Right lobe of liver (tissue), 6 donors: ENCODE measurements at regions not wholly inside any gene's neighbourhood (a gene's known extent, or its start where the extent isn't known, plus 50 kb on each side); places are given as distances from the start of the nearest gene placed in this dataset.

Experiments
- ATAC-seq, 4 donors: fragments of 200-7000 bp; cut with Tn5 transposase; one replicate each; pipeline ENCODE4 v1.9.1; 2020; ENCODE audit warnings: mild to moderate bottlenecking in 4 of 4, moderate library complexity in 4 of 4
- DNase-seq, 3 donors: peaks; one replicate each; pipeline ENCODE4 v3.0.0-alpha.2; 2020
- H3K27ac ChIP-seq, 3 donors: fragments of 200-600 bp; one replicate each; pipeline ENCODE4 v1.8.0; 2022
- H3K27me3 ChIP-seq, 2 donors: fragments of 200-600 bp; one replicate each; pipeline ENCODE4 v1.8.0; 2022
- H3K36me3 ChIP-seq, 4 donors: fragments of 200-600 bp; sonication (generic) in 1 of 4; one replicate each; pipeline versions ENCODE4 v1.5.1 to v1.8.0; 2017 to 2022; ENCODE audit warnings: control low read depth in 1 of 4
- H3K4me1 ChIP-seq, 4 donors: fragments of 200-600 bp; sonication (generic) in 1 of 4; one replicate each; pipeline versions ENCODE4 v1.5.1 to v1.8.0; 2017 to 2022; ENCODE audit warnings: control low read depth in 1 of 4
- H3K4me3 ChIP-seq, 3 donors: fragments of 200-600 bp; one replicate each; pipeline ENCODE4 v1.8.0; 2022
- H3K9me3 ChIP-seq, 4 donors: fragments of 200-600 bp; sonication (generic) in 1 of 4; one replicate each; pipeline versions ENCODE4 v1.5.1 to v1.8.0; 2017 to 2022; ENCODE audit warnings: control low read depth in 1 of 4
- POLR2A ChIP-seq: fragments of 450-650 bp; IDR thresholded peaks from one replicate; pipeline ENCODE4 v1.6.1; 2017; ENCODE audit warnings: antibody characterized with exemption, mild to moderate bottlenecking
- WGBS: methylation state at CpG from one replicate; pipeline ENCODE4 v1.1.6; 2018; ENCODE audit warnings: low coverage, low lambda C conversion rate; ENCODE audit not compliant: insufficient coverage; ENCODE audit errors: missing lambda C conversion rate; 5-methylcytosine and 5-hydroxymethylcytosine counted together
- intact Hi-C, 2 donors: fragments of 100-400 bp; cut with DNase I; formaldehyde crosslinking; loops; one replicate each; pipeline versions ENCODE4 v1.11.2 to v1.14.1; 2022
- TF ChIP-seq, protein P1 (sequence below), 4 donors: fragments of 200-600 bp in 3 of 4; fragments of 450-650 bp in 1 of 4; IDR thresholded peaks; one replicate each; pipeline versions ENCODE4 v1.5.1 to v1.8.0; 2016 to 2022; ENCODE audit warnings: antibody characterized with exemption in 4 of 4, mild to moderate bottlenecking in 2 of 4
- donor health status: DM: no; HTN: yes; CAD: no.
- donor health status: DM: no; HTN: no; CAD: no.
- donor health status: DM: no; HTN: no; CAD: no.
- donor health status: DM: no; HTN: yes; CAD: no.
- donor health status: DM: no; HTN: yes; CAD: no.

- no peaks in the 10 kb centered on the region for H3K36me3 ChIP-seq
- no peak for ATAC-seq
- H3K4me3 ChIP-seq = no peak overlapping the region
- H3K4me1 ChIP-seq = no peaks in the 10 kb centered on the region
- intact Hi-C loops = no loop called here
- peaks cover 0 to 5% (median 0%) of the 10 kb centered on the region in 4 donors for H3K9me3 ChIP-seq
- no peak overlapping the region for H3K27ac ChIP-seq
- no peak for TF ChIP-seq POLR2A
- TF ChIP-seq, protein P1, sequence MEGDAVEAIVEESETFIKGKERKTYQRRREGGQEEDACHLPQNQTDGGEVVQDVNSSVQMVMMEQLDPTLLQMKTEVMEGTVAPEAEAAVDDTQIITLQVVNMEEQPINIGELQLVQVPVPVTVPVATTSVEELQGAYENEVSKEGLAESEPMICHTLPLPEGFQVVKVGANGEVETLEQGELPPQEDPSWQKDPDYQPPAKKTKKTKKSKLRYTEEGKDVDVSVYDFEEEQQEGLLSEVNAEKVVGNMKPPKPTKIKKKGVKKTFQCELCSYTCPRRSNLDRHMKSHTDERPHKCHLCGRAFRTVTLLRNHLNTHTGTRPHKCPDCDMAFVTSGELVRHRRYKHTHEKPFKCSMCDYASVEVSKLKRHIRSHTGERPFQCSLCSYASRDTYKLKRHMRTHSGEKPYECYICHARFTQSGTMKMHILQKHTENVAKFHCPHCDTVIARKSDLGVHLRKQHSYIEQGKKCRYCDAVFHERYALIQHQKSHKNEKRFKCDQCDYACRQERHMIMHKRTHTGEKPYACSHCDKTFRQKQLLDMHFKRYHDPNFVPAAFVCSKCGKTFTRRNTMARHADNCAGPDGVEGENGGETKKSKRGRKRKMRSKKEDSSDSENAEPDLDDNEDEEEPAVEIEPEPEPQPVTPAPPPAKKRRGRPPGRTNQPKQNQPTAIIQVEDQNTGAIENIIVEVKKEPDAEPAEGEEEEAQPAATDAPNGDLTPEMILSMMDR (IDR thresholded peaks at IDR 0.05) = no peak
- no peak for DNase-seq
- H3K27me3 ChIP-seq = peaks cover 0 to 3% of the 10 kb centered on the region in 2 donors
Observed at GRCh38 chrX:99572711-99573110, 837.4 kb downstream of the PCDH19 start.

DNA sequence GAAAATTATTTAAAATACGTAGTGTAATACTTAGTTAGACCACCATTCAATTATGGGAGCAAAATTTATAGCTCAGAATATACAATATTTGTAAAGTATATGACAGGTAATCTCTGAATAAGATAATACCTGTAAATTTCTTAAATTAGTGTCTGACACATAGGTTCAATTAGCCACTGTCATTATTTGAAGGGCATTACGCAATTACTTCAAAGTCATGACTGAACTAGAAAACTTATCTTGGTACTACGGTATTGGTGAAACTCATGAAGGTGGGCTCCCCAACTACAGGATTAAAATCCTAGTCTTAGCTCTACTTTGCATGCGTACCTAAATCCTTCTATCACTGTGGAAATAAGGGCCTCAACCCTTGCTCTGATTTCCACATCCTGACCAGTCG lies 860.7 kb downstream of the PCDH19 start:
- WGBS = 57% methylated on average over 5 of the region's 5 CpGs
- DNase-seq (no peak), ATAC-seq (no peak)
- Histone ChIP-seq H3K4me1 (no peaks in the 10 kb centered on the region), H3K4me3 (no peak overlapping the region), H3K27ac (no peak overlapping the region), H3K27me3 (no peaks in the 10 kb centered on the region), H3K36me3 (no peaks in the 10 kb centered on the region), H3K9me3 (no peaks in the 10 kb centered on the region)
- intact Hi-C loops = no loop called here
- TF ChIP-seq, protein P1 (IDR thresholded peaks at IDR 0.05) = no peak
- TF ChIP-seq POLR2A = no peak

DNA sequence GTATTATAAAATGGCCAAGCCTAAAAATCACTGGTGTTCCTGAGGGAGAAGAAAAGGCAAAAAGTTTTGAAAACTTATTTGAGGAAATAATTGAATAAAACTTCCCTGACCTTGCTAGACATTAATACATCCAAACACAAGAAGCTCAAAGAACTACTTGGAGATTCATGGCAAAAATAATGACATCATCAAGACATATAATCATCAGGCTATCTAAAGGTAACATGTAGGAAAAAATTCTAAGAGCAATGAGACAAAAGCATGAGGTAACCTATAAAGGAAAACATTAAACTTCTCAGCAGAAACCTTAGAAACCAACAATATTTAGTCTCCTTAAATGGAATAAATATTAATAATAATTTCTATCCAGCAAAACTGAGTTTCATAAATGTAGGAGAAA lies 887.6 kb downstream of the PCDH19 start:
- intact Hi-C loops = no loop called here
- no peaks in the 10 kb centered on the region for H3K9me3 ChIP-seq
- H3K4me1 ChIP-seq = no peaks in the 10 kb centered on the region
- H3K27me3 ChIP-seq = no peaks in the 10 kb centered on the region
- ATAC-seq (no peak), DNase-seq (no peak)
- H3K4me3 ChIP-seq = no peak overlapping the region
- no peak overlapping the region for H3K27ac ChIP-seq
- TF ChIP-seq, protein P1 (IDR thresholded peaks at IDR 0.05) = no peak
- no peak for TF ChIP-seq POLR2A
- no peaks in the 10 kb centered on the region for H3K36me3 ChIP-seq

GRCh38 chrX:99507768-99508167 lies 902.3 kb downstream of the PCDH19 start:
- TF ChIP-seq, protein P1 (IDR thresholded peaks at IDR 0.05) = no peak
- TF ChIP-seq POLR2A = no peak
- Histone ChIP-seq H3K36me3 (no peaks in the 10 kb centered on the region), H3K27ac (no peak overlapping the region), H3K4me3 (no peak overlapping the region), H3K4me1 (no peaks in the 10 kb centered on the region), H3K27me3 (no peaks in the 10 kb centered on the region), H3K9me3 (no peaks in the 10 kb centered on the region)
- ATAC-seq (no peak), DNase-seq (no peak)
- intact Hi-C loops = no loop called here

DNA sequence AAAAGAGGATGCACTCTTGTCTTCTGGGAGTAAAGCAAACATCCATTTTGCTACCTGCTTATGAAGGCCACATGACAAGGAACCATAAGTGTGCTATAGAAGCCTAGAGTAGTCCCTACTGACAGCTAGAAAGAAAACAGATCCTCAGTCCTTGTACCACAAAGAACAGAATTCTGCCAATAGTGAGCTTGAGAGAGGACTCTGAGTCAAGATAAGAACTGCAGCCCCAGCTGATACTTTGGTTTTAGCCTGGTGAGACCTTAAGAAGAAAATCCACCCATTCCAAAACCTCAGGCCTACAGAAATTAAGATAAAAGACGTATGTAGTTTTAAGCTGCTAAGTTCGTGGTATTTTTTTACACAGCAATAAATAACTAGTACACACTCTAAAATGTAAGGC lies 914.6 kb downstream of the PCDH19 start:
- DNase-seq (no peak), ATAC-seq (no peak)
- intact Hi-C loops = no loop called here
- Histone ChIP-seq H3K9me3 (no peaks in the 10 kb centered on the region), H3K4me3 (no peak overlapping the region), H3K27ac (no peak overlapping the region), H3K4me1 (no peaks in the 10 kb centered on the region), H3K36me3 (no peaks in the 10 kb centered on the region), H3K27me3 (no peaks in the 10 kb centered on the region)
- TF ChIP-seq POLR2A = no peak
- TF ChIP-seq, protein P1 (IDR thresholded peaks at IDR 0.05) = no peak
- 40% methylated on average over 2 of the region's 2 CpGs for WGBS
